ENCODE measurements at regions not wholly inside any gene's neighbourhood (a gene's known extent, or its start where the extent isn't known, plus 50 kb on each side); places are given as distances from the start of the nearest gene placed in this dataset.

DNA sequence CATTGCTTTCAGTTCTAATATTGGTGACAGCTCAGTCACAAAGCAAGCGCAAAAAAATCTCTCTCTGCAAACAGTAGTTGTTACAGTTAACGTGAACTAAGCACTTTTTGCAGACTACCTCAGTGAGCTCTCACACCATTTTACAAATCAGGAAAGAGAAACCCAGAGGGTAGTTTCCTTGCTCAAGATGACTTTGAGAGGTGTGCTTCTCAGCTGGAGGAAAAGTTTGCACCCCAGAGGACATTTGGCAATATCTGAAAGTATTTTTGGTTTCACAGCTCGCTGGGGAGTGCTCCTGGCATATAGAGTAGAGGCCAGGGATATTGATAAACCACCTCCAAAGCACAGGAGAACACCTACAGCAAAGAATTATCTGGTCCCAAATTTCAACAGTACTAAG, 741.1 kb upstream of the EEF2KMT start:
- Histone ChIP-seq H3K9ac (ENCODE audit: insufficient read depth, low read depth, low read length) (no peak overlapping the region), H2AFZ (ENCODE audit: low read length) (no peak overlapping the region), H3K4me1 (ENCODE audit: insufficient read depth, low read length) (no peaks in the 10 kb centered on the region), H3K27me3 (ENCODE audit: control insufficient read depth in 1 of 2, insufficient read depth in 2 of 2, low read length in 2 of 2) (no peaks in the 10 kb centered on the region), H3K4me2 (ENCODE audit: low read depth, low read length) (no peak overlapping the region), H3K79me2 (ENCODE audit: insufficient read depth, low read length) (no peaks in the 10 kb centered on the region), H4K20me1 (ENCODE audit: insufficient read depth, low read length) (no peaks in the 10 kb centered on the region), H3K9me3 (ENCODE audit: low read length) (no peaks in the 10 kb centered on the region), H3K36me3 (replicated peaks in 1 of 2; ENCODE audit: control insufficient read depth in 1 of 2, insufficient read depth in 2 of 2, low read length in 2 of 2) (no peaks in the 10 kb centered on the region), H3K27ac (ENCODE audit: extremely low read length, insufficient read depth, low read length) (no peak overlapping the region), H3K4me3 (replicated peaks in 1 of 3; ENCODE audit: insufficient read depth in 1 of 3, low read depth in 2 of 3, low read length in 3 of 3) (no peak overlapping the region)
- in situ Hi-C loops (cut with HindIII; ENCODE audit: extremely low pct_ligation_motif_present, low pct_unique_long_range_greater_than_20kb) (no loop called here), intact Hi-C loops (cut with micrococcal nuclease; ENCODE audit: unreplicated experiment) (no loop called here)
- no TSS peak for BruUV-seq (replicated peaks)
- POLR2A ChIA-PET, result no interaction called here
- DNase-seq (ENCODE audit: low spot score) (no peak), FAIRE-seq (no peak), ATAC-seq (no peak)
- CTCF ChIA-PET (ENCODE audit: low intra/inter-chr PET ratio, low total read pairs), result no interaction called here
- TF ChIP-seq ZNF510 (CRISPR knock-in tag; IDR thresholded peaks at IDR 0.05; ENCODE audit: low read depth) (no peak), ERF (CRISPR knock-in tag; IDR thresholded peaks at IDR 0.05) (no peak), ZNF780A (CRISPR knock-in tag; IDR thresholded peaks at IDR 0.05) (no peak)
- 9% methylated on average over 3 of the region's 3 CpGs for WGBS (ENCODE audit: low lambda C conversion rate)

DNA sequence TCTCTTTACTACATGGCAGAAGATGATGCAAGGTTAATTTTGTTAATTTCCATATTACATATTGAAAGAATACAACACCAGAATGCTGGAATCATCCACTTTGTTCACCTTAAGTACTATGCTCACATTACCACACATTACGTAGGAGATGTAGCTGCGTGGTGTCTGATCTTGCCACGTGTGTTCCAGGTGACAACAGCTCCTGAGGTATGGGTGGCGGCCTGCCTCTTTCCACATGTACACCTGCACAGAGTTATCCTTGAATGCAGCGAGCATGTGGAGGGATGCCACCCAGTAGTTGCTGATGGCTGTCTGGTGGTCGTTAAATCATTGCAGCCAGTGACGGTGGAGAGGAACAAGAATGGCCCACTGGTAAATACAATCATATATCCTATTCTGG, 740.5 kb upstream of the EEF2KMT start:
- POLR2A ChIA-PET, result no interaction called here
- Histone ChIP-seq H3K4me3 (replicated peaks in 1 of 3; ENCODE audit: insufficient read depth in 1 of 3, low read depth in 2 of 3, low read length in 3 of 3) (no peak overlapping the region), H3K4me1 (ENCODE audit: insufficient read depth, low read length) (no peaks in the 10 kb centered on the region), H3K79me2 (ENCODE audit: insufficient read depth, low read length) (no peaks in the 10 kb centered on the region), H3K9ac (ENCODE audit: insufficient read depth, low read depth, low read length) (no peak overlapping the region), H2AFZ (ENCODE audit: low read length) (no peak overlapping the region), H3K36me3 (replicated peaks in 1 of 2; ENCODE audit: control insufficient read depth in 1 of 2, insufficient read depth in 2 of 2, low read length in 2 of 2) (no peaks in the 10 kb centered on the region), H3K27ac (ENCODE audit: extremely low read length, insufficient read depth, low read length) (no peak overlapping the region), H3K27me3 (ENCODE audit: control insufficient read depth in 1 of 2, insufficient read depth in 2 of 2, low read length in 2 of 2) (no peaks in the 10 kb centered on the region), H3K4me2 (ENCODE audit: low read depth, low read length) (no peak overlapping the region), H3K9me3 (ENCODE audit: low read length) (no peaks in the 10 kb centered on the region), H4K20me1 (ENCODE audit: insufficient read depth, low read length) (no peaks in the 10 kb centered on the region)
- DNase-seq (ENCODE audit: low spot score) (no peak), ATAC-seq (no peak), FAIRE-seq (no peak)
- CTCF ChIA-PET (ENCODE audit: low intra/inter-chr PET ratio, low total read pairs), result no interaction called here
- TF ChIP-seq, protein P1, sequence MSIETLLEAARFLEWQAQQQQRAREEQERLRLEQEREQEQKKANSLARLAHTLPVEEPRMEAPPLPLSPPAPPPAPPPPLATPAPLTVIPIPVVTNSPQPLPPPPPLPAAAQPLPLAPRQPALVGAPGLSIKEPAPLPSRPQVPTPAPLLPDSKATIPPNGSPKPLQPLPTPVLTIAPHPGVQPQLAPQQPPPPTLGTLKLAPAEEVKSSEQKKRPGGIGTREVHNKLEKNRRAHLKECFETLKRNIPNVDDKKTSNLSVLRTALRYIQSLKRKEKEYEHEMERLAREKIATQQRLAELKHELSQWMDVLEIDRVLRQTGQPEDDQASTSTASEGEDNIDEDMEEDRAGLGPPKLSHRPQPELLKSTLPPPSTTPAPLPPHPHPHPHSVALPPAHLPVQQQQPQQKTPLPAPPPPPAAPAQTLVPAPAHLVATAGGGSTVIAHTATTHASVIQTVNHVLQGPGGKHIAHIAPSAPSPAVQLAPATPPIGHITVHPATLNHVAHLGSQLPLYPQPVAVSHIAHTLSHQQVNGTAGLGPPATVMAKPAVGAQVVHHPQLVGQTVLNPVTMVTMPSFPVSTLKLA (IDR thresholded peaks at IDR 0.05), result 0 out of 2 replicates have a peak, but pooled peaks have one; percentile 6
- no peak for TF ChIP-seq ZEB1 (IDR thresholded peaks at IDR 0.05; ENCODE audit: insufficient replicate concordance, low read depth)
- WGBS (ENCODE audit: low lambda C conversion rate), result 28% methylated on average over 4 of the region's 7 CpGs
- in situ Hi-C loops (cut with HindIII; ENCODE audit: extremely low pct_ligation_motif_present, low pct_unique_long_range_greater_than_20kb), result no loop called here
- intact Hi-C loops (cut with micrococcal nuclease; ENCODE audit: unreplicated experiment), result no loop called here
- no TSS peak for BruUV-seq (replicated peaks)

Data from HepG2 (cell line).